GM21717 (cell line): ENCODE measurements at regions not wholly inside any gene's neighbourhood (a gene's known extent, or its start where the extent isn't known, plus 50 kb on each side); places are given as distances from the start of the nearest gene placed in this dataset.

Source experiments
- ATAC-seq: cut with Tn5 transposase; IDR thresholded peaks from one replicate; pipeline ENCODE4 v1.9.1; 2021; ENCODE audit warnings: mild to moderate bottlenecking, moderate library complexity; ENCODE audit not compliant: unreplicated experiment

GRCh38 chr20:57801581-57801980 is 91.8 kb upstream of the PMEPA1 start:
- no peak for ATAC-seq

GRCh38 chr20:57800791-57801430 is 91.1 kb upstream of the PMEPA1 start:
- ATAC-seq, result no peak

GRCh38 chr20:57797401-57797800 is 87.6 kb upstream of the PMEPA1 start:
- no peak for ATAC-seq

GRCh38 chr20:57795977-57796560 is 86.3 kb upstream of the PMEPA1 start:
- ATAC-seq, result no peak

- ATAC-seq, result no peak
These were observed 85.5 kb upstream of the PMEPA1 start for GRCh38 chr20:57795342-57795697.

GRCh38 chr20:57794600-57795341 is 85.0 kb upstream of the PMEPA1 start:
- no peak for ATAC-seq

- no peak for ATAC-seq
These were observed 84.2 kb upstream of the PMEPA1 start for GRCh38 chr20:57794036-57794435.

GRCh38 chr20:57793421-57793820 is 83.6 kb upstream of the PMEPA1 start:
- ATAC-seq, result no peak

- ATAC-seq, result no peak
These were observed 82.7 kb upstream of the PMEPA1 start for GRCh38 chr20:57792386-57793080.

GRCh38 chr20:57791966-57792365 is 82.2 kb upstream of the PMEPA1 start:
- no peak for ATAC-seq

GRCh38 chr20:57791178-57791962 is 81.6 kb upstream of the PMEPA1 start:
- no peak for ATAC-seq

- ATAC-seq, result no peak
These were observed 80.4 kb upstream of the PMEPA1 start for GRCh38 chr20:57790176-57790575.

GRCh38 chr20:57788936-57789613 is 79.3 kb upstream of the PMEPA1 start:
- ATAC-seq, result no peak

GRCh38 chr20:57787990-57788781 is 78.4 kb upstream of the PMEPA1 start:
- ATAC-seq, result no peak

- ATAC-seq, result no peak
These were observed 77.6 kb upstream of the PMEPA1 start for GRCh38 chr20:57787151-57787989.

GRCh38 chr20:57786304-57786932 is 76.6 kb upstream of the PMEPA1 start:
- no peak for ATAC-seq

- ATAC-seq, result no peak
These were observed 75.9 kb upstream of the PMEPA1 start for GRCh38 chr20:57785720-57786119.

- ATAC-seq, result no peak
These were observed 75.2 kb upstream of the PMEPA1 start for GRCh38 chr20:57785061-57785460.
